NCI-H510A (cell line): ENCODE measurements at regions not wholly inside any gene's neighbourhood (a gene's known extent, or its start where the extent isn't known, plus 50 kb on each side); places are given as distances from the start of the nearest gene placed in this dataset.
"Not testable (repeated sequence)": the region's sequence is repeated elsewhere in the genome, so short reads cannot be mapped to it uniquely, and the experiment has no call there.

ENCODE experiments used
- DNase-seq: peaks from one replicate; lab custom pipeline; 2025; lab: John Stamatoyannopoulos, UW

- DNase-seq, result no peak
Observed at GRCh38 chr13:50599046-50599445, 244.4 kb downstream of the DLEU7 start.

DNA sequence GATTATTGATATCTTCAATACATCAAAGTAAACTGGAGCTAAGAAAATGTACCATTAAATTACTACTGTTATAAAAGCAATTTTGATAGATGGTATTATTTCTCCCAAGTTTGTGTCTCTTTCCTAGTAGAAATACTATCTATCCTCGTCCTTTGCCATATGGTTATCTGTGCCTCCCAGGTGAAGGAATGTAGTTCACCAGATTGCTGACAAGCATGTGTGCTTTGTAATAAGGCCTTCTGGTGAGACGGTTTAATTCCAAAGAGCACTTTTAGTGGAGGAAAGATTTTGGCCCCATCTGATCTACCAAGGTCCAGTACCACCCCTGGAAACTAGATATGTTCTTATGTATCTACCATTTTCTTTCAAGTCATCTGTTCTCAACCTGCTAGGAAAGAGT, 243.6 kb downstream of the DLEU7 start:
- DNase-seq, result no peak

DNA sequence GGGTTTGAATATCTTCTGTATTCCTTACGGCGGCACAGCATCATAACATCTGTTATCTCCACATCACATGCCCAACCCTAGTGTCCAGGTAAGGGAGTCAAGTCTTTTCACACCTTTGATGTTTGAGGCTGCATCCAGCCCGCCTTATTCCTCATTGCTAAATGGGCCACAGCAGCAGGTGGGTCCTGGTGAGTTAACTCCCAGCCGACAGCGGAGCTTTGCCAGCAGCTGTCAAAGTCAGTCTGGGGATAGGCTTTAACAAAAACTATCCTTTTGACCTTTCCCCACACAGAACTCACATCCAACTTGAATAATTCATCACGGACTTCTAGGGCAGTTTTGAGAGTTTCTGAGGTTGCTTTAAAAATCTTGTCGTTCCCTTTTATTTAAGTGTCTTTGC, 235.1 kb downstream of the DLEU7 start:
- no peak for DNase-seq

DNA sequence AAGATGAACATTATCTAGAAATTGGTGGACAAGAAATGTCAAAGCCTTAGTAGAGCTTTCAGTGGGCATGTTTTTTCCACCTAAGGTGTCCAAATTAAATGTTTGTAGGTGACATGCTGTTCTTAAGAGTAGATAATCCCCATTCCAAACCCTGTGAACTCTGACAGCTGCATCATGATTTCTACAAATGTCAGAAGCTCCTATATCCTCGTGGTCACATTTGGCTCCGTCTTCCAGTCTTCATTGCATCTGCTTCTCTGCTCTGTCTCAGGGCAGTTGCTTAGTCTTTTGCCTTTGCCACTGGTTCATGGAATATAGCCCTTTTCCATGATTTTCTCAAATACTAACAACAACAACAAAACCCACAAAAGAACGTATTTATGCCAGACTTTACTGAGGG, 234.5 kb downstream of the DLEU7 start:
- DNase-seq, result no peak

- no peak for DNase-seq
Observed at GRCh38 chr13:50610238-50610637, 233.3 kb downstream of the DLEU7 start.

GRCh38 chr13:50611117-50611781, 232.2 kb downstream of the DLEU7 start:
- no peak for DNase-seq

- no peak for DNase-seq
Observed at GRCh38 chr13:50612717-50613116, 230.8 kb downstream of the DLEU7 start.

- DNase-seq, result no peak
Observed at GRCh38 chr13:50613356-50613831, 230.1 kb downstream of the DLEU7 start.

DNA sequence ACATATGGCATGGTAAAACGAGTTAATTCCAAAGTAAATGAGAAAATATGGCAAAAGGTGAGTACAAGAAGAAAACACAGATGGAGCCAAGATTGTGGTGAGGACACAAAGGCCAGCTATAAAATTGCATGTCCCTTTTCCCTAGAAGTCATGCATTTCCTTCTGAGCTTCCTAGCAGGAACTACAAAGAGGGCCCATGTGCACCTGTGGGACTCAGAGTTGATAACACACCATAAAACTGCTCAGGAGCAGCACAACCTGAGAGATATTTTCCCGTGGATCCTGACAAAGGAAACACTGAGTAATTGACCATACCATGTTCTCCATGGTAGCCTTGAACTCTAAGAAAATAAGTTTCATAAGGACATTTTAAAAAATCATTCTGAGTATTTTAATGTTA, 228.3 kb downstream of the DLEU7 start:
- no peak for DNase-seq

- DNase-seq, result no peak
Observed at GRCh38 chr13:50616101-50616500, 227.4 kb downstream of the DLEU7 start.

- DNase-seq, result no peak
Observed at GRCh38 chr13:50617134-50617721, 226.3 kb downstream of the DLEU7 start.

DNA sequence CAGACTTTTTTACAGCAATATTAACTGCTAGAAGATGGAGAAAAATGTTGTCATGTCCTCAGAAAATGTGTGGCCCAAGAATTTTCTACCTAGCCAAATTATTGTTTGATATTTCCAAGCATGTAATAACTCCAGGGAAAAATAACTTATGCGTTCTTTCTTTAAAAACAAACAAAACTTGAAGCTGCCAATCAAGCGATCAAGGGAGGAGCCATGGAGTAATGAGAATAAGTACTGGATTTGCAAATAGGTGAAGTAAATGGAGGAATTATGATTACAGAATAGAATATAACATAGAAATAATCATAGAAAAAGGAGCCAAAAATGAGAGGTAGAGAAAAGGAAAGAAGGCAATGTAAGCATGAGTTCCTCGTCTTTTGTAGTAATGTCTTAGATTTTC, 225.3 kb downstream of the DLEU7 start:
- DNase-seq, result no peak

DNA sequence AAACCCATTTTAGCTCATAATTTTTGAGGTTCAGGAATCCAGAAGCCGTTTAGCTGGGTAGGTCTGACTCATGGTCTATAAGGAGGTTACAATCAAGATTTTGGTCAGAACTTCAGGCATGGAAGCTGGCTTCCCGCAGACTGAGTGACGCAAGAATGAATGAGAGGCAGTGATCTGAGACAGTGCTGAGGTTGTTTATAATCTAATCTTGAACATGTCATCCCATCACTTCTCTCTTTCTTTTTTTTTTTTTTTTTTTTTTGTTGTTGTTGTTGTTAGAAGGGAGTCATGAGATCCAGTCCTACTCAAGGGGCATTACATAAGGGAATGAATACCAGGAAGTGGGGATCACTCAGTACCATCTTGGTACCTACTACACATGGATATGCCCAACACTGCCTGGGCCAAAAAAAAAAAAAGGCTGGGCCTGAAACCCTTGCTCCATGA, 217.4 kb downstream of the DLEU7 start:
- DNase-seq, result no peak

DNA sequence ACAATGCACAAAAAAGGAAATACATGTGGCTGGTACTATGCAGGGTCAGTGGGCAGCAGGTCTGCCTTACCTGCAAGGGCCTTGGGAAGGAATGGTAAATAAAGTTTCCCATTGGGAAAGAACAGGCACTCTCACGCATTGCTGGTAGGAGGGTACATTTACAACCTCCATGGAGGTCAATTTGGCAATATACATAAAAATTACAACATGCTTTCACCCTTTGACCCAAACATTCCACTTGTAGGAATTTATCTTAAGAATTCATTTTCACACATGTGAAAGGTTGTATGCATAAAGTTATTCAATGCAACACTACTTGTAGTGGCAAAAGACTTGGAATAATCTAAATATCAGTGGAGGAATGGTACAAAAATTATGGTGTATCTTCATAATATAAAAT, 216.4 kb downstream of the DLEU7 start:
- DNase-seq, result no peak

GRCh38 chr13:50628512-50628911, 215.0 kb downstream of the DLEU7 start:
- DNase-seq, result not testable (repeated sequence)

DNA sequence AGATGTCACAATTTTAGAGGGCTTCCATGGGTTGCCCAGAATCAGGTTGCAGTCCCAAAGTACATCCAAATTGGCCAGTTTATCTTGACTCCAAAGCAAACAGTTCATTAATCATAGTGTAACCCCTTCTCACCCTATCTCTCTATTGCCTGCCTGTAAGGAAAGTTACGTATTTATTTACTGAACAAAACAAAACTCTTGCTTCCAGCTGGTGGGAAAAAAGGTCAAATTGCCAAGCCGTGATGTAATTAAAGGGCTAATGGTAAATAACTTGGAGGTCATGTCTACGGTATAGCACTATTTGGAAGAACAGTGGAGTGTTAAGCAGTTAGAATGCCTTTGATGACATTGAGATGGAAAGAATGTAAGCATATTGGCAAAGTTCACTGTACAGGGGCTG, 214.0 kb downstream of the DLEU7 start:
- DNase-seq, result no peak

GRCh38 chr13:50629966-50630365, 213.5 kb downstream of the DLEU7 start:
- no peak for DNase-seq

GRCh38 chr13:50631041-50631440, 212.5 kb downstream of the DLEU7 start:
- DNase-seq, result no peak

DNA sequence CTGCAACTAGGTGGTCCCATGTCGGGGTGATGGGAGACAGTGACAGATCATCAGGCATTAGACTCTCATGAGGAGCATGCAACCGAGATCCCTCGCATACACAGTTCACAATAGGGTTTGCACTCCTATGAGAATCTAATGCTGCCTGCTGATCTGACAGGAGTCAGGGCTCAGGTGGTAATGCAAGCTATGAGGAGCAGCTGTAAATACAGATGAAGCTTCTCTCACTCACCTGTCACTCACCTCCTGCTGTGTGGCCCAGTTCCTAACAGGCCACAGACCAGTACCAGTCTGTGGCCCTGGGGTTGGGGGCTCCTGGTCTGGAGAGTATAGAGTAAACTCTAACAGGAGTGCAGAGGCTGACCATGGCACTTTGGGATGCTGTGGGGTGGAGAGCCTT, 209.2 kb downstream of the DLEU7 start:
- no peak for DNase-seq

- DNase-seq, result no peak
Observed at GRCh38 chr13:50635504-50635903, 208.0 kb downstream of the DLEU7 start.

DNA sequence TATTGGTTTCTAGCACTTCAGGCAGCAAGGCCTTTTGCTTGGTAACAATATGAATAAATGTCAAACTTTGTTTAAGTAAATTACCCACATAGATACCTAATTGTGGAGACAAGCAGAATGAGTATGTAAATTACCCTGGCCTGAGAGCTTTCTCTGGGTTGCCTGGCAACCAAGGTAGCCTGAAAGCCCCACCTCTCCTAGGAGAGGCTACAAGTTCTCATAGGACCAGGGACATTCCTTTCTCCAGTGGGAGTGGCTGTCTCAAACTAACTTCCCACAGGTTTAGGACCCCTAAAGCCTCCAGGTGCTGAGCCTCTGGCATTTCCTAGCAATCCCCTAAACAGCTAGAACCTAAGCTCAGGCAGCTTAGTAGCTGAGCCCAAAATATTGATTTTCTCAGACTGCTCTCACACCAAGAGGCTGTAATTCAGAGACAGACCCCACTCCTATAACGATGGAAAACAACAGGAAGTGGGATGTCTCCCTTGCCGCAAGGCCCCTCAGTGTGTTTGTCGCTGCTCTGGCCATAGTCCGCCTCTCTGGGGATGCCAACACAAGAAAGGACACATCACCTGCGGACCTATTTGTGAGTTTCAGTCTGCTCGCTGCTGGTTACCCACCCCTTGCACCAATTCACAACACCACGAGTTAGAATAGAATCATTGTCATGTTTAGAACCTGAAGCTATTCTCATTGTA, 207.3 kb downstream of the DLEU7 start:
- no peak for DNase-seq

DNA sequence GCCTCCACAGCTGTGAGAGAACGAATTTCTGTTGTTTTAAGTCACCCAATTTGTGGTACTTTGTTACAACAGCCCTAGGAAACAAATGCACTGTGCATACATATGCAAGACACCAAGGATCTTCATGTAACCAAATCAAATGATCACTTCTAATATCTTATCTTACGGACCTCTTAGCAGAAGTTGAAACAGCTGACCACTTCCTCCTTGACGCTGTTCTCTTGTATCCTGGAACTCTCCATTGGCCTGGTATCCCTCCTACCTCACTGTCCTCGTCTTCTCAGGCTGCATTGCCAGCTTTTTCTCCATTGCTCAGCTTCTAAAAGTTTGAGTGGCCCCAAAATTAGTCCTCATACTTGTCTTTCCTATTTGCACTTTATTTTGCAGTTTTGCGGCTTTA, 200.4 kb downstream of the DLEU7 start:
- DNase-seq, result no peak
